B cell (primary cell): ENCODE measurements at regions not wholly inside any gene's neighbourhood (a gene's known extent, or its start where the extent isn't known, plus 50 kb on each side); places are given as distances from the start of the nearest gene placed in this dataset.

Source experiments
- EZH2 ChIP-seq: IDR thresholded peaks from 2 replicates; pipeline ENCODE4 v1.6.1; 2012; ENCODE audit warnings: borderline replicate concordance, low read depth, mild to moderate bottlenecking, moderate library complexity, low read length; ENCODE audit not compliant: insufficient read depth, poor library complexity, severe bottlenecking
- TF ChIP-seq, protein P1 (sequence below): fragments of 200-600 bp; IDR thresholded peaks from one replicate; pipeline ENCODE4 v1.8.0; 2022; ENCODE audit warnings: antibody characterized with exemption, mild to moderate bottlenecking

DNA sequence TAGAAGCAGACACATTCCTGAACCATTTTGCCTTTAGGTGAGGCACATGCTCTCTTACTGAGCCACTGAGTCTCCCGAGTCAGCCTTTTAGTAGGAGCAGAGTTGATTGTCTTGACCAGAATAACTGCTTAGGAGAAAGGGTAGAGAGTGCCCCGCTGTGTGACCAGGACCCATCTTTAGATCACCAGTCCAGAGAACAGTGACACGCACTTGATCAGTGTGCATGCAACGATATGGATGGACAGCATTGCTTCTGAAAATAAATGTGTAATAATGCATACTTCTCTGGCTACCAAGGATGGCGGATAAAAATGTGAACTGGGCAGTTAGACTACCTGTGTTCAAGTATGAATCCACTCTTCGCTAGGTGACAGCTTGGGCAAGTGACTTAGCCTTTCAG lies 897.7 kb downstream of the TRIML1 start:
- TF ChIP-seq, protein P1, sequence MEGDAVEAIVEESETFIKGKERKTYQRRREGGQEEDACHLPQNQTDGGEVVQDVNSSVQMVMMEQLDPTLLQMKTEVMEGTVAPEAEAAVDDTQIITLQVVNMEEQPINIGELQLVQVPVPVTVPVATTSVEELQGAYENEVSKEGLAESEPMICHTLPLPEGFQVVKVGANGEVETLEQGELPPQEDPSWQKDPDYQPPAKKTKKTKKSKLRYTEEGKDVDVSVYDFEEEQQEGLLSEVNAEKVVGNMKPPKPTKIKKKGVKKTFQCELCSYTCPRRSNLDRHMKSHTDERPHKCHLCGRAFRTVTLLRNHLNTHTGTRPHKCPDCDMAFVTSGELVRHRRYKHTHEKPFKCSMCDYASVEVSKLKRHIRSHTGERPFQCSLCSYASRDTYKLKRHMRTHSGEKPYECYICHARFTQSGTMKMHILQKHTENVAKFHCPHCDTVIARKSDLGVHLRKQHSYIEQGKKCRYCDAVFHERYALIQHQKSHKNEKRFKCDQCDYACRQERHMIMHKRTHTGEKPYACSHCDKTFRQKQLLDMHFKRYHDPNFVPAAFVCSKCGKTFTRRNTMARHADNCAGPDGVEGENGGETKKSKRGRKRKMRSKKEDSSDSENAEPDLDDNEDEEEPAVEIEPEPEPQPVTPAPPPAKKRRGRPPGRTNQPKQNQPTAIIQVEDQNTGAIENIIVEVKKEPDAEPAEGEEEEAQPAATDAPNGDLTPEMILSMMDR: no peak
- TF ChIP-seq EZH2: no peak
